Stimulated activated naive CD8-positive, alpha-beta T cell treated with anti-CD3 and anti-CD28 coated beads, Interleukin-15, amount 100 ng/mL, for 72 hours (primary cell): ENCODE measurements at regions not wholly inside any gene's neighbourhood (a gene's known extent, or its start where the extent isn't known, plus 50 kb on each side); places are given as distances from the start of the nearest gene placed in this dataset.
A peak's percentile ranks its signal among the peaks of the same experiment; 100 is the strongest.

Source experiments
- ATAC-seq: fragments of 150-1000 bp; cut with Tn5 transposase; 2 replicates; pipeline ENCODE4 v1.10.0; 2021; ENCODE audit warnings: mild to moderate bottlenecking, moderate library complexity
- DNase-seq, 2 donors: peaks; one replicate each; pipeline ENCODE4 v3.0.0; 2021 to 2022
- H3K27ac Mint-ChIP-seq, 2 donors: one replicate each; pipeline ENCODE4 v1.8.0; 2022; ENCODE audit warnings: mild to moderate bottlenecking in 2 of 2, mixed read lengths in 2 of 2, moderate library complexity in 2 of 2
- H3K27me3 Mint-ChIP-seq: one replicate; pipeline ENCODE4 v1.8.0; 2022; ENCODE audit warnings: mixed read lengths
- H3K4me1 Mint-ChIP-seq: one replicate; pipeline ENCODE4 v1.8.0; 2022; ENCODE audit warnings: mild to moderate bottlenecking, mixed read lengths
- H3K4me3 Mint-ChIP-seq, 2 donors: one replicate each; pipeline ENCODE4 v1.8.0; 2022; ENCODE audit warnings: mild to moderate bottlenecking in 2 of 2, mixed read lengths in 2 of 2, moderate library complexity in 1 of 2
- H3K9me3 Mint-ChIP-seq, 2 donors: one replicate each; pipeline ENCODE4 v1.8.0; 2022; ENCODE audit warnings: mixed read lengths in 2 of 2

DNA sequence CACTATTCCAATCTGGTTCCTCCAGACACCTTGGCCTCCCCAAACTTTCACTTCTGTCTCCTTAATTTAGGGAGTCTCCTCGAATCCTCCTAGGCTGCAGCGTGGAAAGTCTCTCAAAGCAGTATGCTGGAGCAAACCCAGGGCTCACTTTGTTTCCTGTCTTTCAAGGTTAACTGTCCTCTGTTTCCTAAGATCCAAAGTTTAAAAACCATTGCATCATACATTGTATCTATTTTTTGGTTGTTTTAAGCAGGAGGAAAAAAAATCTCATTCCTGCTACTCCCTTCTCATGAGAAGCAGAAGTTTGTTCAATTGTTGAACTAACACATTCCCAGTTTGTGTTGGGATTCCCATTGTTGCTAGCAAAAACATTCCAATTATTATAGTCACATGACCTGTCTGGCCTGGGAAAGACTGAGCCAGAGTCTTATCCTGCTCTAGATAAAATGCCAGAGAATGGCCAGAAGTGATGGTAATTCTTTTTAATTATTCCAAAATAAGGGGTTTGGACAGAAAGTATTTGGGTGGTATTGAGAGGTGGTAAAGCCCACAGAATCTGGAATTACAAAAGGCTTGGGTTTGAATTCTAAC is 67.3 kb downstream of the HSPB8 start:
- Mint-ChIP-seq H3K27ac (no peak overlapping the region), H3K9me3 (peaks cover 0 to 8% of the 10 kb centered on the region in 2 donors), H3K4me3 (no peak overlapping the region), H3K4me1 (no peaks in the 10 kb centered on the region), H3K27me3 (peaks cover 8% of the 10 kb centered on the region)
- ATAC-seq (no peak), DNase-seq (no peak)

- no peak overlapping the region for H3K4me3 Mint-ChIP-seq
- no peak overlapping the region for H3K27ac Mint-ChIP-seq
- peaks cover 0 to 8% of the 10 kb centered on the region in 2 donors for H3K9me3 Mint-ChIP-seq
- H3K4me1 Mint-ChIP-seq, result no peaks in the 10 kb centered on the region
- DNase-seq (no peak), ATAC-seq (no peak)
- peaks cover 8% of the 10 kb centered on the region for H3K27me3 Mint-ChIP-seq
Measured at GRCh38 chr12:119247007-119247719, 68.4 kb downstream of the HSPB8 start.

- H3K27me3 Mint-ChIP-seq, result peaks cover 8% of the 10 kb centered on the region
- H3K4me1 Mint-ChIP-seq, result no peaks in the 10 kb centered on the region
Measured at GRCh38 chr12:119247720-119248043, 69.0 kb downstream of the HSPB8 start.

GRCh38 chr12:119249383-119250155 is 70.8 kb downstream of the HSPB8 start:
- no peaks in the 10 kb centered on the region for H3K4me1 Mint-ChIP-seq
- H3K27ac Mint-ChIP-seq, result no peak overlapping the region
- DNase-seq, result no peak
- H3K4me3 Mint-ChIP-seq, result no peak overlapping the region
- no peak for ATAC-seq
- peaks cover 14% of the 10 kb centered on the region for H3K27me3 Mint-ChIP-seq
- peaks cover 0 to 8% of the 10 kb centered on the region in 2 donors for H3K9me3 Mint-ChIP-seq

More at GRCh38 chr12:119247720-119248043, 69.0 kb downstream of the HSPB8 start:
- DNase-seq (no peak), ATAC-seq (no peak)
- H3K27ac Mint-ChIP-seq, result no peak overlapping the region
- no peak overlapping the region for H3K4me3 Mint-ChIP-seq
- peaks cover 0 to 8% of the 10 kb centered on the region in 2 donors for H3K9me3 Mint-ChIP-seq

GRCh38 chr12:119255314-119255713 is 76.6 kb downstream of the HSPB8 start:
- peaks cover 5 to 7% of the 10 kb centered on the region in 2 donors for H3K9me3 Mint-ChIP-seq
- H3K27ac Mint-ChIP-seq, result no peak overlapping the region
- H3K4me1 Mint-ChIP-seq, result no peaks in the 10 kb centered on the region
- ATAC-seq (no peak), DNase-seq (no peak)
- peaks cover 32% of the 10 kb centered on the region for H3K27me3 Mint-ChIP-seq
- no peak overlapping the region for H3K4me3 Mint-ChIP-seq

GRCh38 chr12:119258149-119258548 is 76.4 kb upstream of the CCDC60 start:
- Mint-ChIP-seq H3K27ac (no peak overlapping the region), H3K9me3 (peaks cover 9 to 14% of the 10 kb centered on the region in 2 donors), H3K27me3 (peaks cover 38% of the 10 kb centered on the region), H3K4me3 (no peak overlapping the region), H3K4me1 (no peaks in the 10 kb centered on the region)
- ATAC-seq (no peak), DNase-seq (no peak)

DNA sequence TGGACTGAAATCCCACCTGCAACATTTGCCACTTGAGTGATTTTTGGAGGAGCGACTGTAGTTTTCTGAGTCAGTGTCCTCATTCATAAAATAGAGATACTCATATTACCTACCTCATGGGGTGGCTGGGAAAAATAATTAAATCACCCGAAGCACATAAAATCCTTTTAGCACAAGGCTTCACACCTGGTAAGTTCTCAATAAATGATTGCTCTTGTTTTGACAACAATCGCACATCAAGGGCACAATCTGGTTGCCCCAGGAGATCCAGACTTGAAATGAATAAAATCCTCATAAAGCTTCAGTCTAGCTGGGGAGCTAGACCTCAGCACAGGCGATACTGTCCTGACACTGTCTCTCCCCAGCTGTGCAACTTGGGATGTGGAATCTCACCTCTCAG is 76.0 kb upstream of the CCDC60 start:
- ATAC-seq (no peak), DNase-seq (no peak)
- Mint-ChIP-seq H3K4me1 (no peaks in the 10 kb centered on the region), H3K27me3 (peaks cover 34% of the 10 kb centered on the region), H3K4me3 (no peak overlapping the region), H3K9me3 (peaks cover 9 to 14% of the 10 kb centered on the region in 2 donors), H3K27ac (no peak overlapping the region)

DNA sequence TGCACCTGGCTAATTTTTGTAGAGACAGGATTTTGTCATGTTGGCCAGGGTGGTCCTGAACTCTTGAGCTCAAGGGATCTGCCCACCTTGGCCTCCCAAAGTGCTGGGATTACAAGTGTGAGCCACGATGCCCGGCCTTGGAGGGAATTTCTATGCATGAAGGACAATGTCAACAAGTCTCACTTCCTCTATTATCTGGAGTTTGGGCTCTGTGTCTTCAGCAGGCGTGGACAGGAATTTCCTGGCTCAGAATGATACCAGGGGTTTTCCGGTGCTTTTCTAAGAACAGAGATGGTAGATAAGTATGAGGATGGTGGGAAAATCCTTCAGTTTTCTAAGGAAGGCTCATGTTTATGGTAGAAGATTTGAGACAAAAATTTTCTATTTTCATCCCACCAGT is 75.0 kb upstream of the CCDC60 start:
- Mint-ChIP-seq H3K4me1 (no peaks in the 10 kb centered on the region), H3K9me3 (peaks cover 9 to 14% of the 10 kb centered on the region in 2 donors), H3K27ac (no peak overlapping the region), H3K4me3 (no peak overlapping the region), H3K27me3 (peaks cover 33% of the 10 kb centered on the region)
- DNase-seq, result no peak
- ATAC-seq, result no peak

DNA sequence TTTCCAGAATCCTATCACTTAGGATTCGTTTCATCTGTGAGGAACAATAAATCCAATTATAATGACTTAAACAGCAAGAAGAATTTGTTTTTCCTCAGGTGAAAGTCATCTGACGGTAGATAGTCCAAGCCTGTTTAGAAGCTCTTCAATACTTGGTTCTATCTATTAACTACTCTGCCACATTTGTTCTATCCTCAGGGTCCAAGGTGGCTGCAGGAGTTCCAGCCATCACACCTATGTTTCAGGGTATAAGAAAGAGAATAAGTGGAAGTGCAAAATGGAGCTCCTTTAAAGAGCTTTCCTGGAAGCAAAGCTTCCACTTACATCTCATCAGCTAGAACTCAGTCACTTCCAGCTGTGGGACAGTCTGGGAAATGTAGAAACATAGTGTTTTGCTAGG is 72.1 kb upstream of the CCDC60 start:
- DNase-seq (no peak), ATAC-seq (no peak)
- H3K27me3 Mint-ChIP-seq, result peaks cover 25% of the 10 kb centered on the region
- H3K4me1 Mint-ChIP-seq, result no peaks in the 10 kb centered on the region
- H3K9me3 Mint-ChIP-seq, result peaks cover 4 to 7% of the 10 kb centered on the region in 2 donors
- no peak overlapping the region for H3K4me3 Mint-ChIP-seq
- H3K27ac Mint-ChIP-seq, result no peak overlapping the region

DNA sequence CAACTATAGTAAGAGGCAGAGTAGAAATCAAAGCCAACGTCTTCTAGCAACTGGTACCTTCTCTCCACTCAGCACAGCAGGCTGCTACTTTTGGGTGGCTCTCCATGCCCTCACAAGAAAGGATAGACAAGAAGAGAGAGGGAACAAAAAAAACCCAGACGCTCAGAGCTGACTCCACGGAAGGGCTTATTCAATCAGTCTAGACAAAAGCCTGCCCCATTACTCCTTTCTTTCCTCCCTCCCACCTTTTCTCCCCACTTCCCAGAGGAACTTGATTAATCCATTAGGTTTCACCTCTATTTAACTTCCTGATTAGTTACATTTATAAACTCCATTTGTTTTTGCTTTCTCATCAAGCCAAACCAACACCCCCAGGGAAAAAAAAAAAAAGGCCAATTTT is 71.1 kb upstream of the CCDC60 start:
- no peaks in the 10 kb centered on the region for H3K4me1 Mint-ChIP-seq
- peaks cover 16% of the 10 kb centered on the region for H3K27me3 Mint-ChIP-seq
- no peak overlapping the region for H3K4me3 Mint-ChIP-seq
- no peak for ATAC-seq
- no peak for DNase-seq
- H3K27ac Mint-ChIP-seq, result no peak overlapping the region
- peaks cover 4 to 18% of the 10 kb centered on the region in 2 donors for H3K9me3 Mint-ChIP-seq

- Mint-ChIP-seq H3K4me1 (no peaks in the 10 kb centered on the region), H3K9me3 (peaks cover 7 to 24% of the 10 kb centered on the region in 2 donors), H3K27ac (no peak overlapping the region), H3K27me3 (peaks cover 7% of the 10 kb centered on the region), H3K4me3 (no peak overlapping the region)
- ATAC-seq (no peak), DNase-seq (no peak)
Measured at GRCh38 chr12:119266963-119267362, 67.6 kb upstream of the CCDC60 start.

- ATAC-seq, result peak; percentile 20
- Mint-ChIP-seq H3K27me3 (peaks cover 5% of the 10 kb centered on the region), H3K9me3 (peaks cover 5 to 6% of the 10 kb centered on the region in 2 donors), H3K4me3 (no peak overlapping the region), H3K4me1 (no peaks in the 10 kb centered on the region), H3K27ac (no peak overlapping the region)
- DNase-seq, result no peak
Measured at GRCh38 chr12:119274636-119275065, 59.9 kb upstream of the CCDC60 start.

- DNase-seq (no peak), ATAC-seq (no peak)
- H3K27ac Mint-ChIP-seq, result no peak overlapping the region
- no peaks in the 10 kb centered on the region for H3K4me1 Mint-ChIP-seq
- H3K9me3 Mint-ChIP-seq, result no peaks in the 10 kb centered on the region
- H3K4me3 Mint-ChIP-seq, result no peak overlapping the region
- peaks cover 9% of the 10 kb centered on the region for H3K27me3 Mint-ChIP-seq
Measured at GRCh38 chr12:119283310-119283709, 51.2 kb upstream of the CCDC60 start.
